HG02884 (cell line): ENCODE measurements at regions not wholly inside any gene's neighbourhood (a gene's known extent, or its start where the extent isn't known, plus 50 kb on each side); places are given as distances from the start of the nearest gene placed in this dataset.
"Not testable (repeated sequence)": the region's sequence is repeated elsewhere in the genome, so short reads cannot be mapped to it uniquely, and the experiment has no call there.

Experiments used
- ATAC-seq: cut with Tn5 transposase; IDR thresholded peaks from one replicate; pipeline ENCODE4 v1.9.1; 2021; ENCODE audit warnings: mild to moderate bottlenecking, moderate library complexity; ENCODE audit not compliant: unreplicated experiment

DNA sequence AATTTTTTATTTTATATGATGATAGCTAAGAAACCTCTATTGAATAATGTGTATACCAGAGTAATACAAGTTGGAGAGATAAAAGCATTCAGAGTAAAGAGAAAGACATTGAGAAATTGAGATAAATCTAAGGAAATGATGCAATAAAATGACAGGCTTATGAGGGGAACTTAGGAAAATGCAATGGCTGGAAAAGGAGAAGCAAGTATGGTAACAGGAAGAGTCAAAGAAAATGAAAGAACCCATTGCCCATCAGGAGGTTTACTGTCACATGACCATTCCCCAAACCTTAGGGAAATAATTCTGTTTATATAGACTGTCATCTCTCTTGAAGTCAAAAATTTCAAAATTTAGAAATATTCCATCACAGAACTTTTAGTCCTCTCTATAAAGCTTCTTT is 808.0 kb upstream of the PRR20A start:
- no peak for ATAC-seq

DNA sequence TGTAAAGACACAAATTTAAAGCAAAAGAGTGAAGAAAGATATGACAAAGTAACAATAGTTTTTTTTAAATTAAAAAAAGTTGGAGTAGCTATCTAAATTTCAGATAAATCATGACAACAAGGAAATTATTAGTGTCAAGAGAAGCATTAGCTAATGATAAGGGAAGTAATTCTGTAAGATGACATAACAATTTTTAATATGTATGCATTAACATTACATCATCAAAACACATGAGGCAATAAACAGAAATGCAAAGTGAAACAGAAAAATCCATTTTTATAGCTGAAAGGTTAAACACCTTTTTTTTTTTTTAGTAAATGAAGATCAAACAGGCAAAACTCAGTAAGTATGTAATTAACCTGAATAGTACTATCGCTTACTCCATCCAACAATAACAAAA is 804.9 kb upstream of the PRR20A start:
- ATAC-seq = no peak

- ATAC-seq = no peak
Observed at GRCh38 chr13:56338421-56338820, 802.3 kb upstream of the PRR20A start.

- ATAC-seq = no peak
Observed at GRCh38 chr13:56347014-56347413, 793.7 kb upstream of the PRR20A start.

DNA sequence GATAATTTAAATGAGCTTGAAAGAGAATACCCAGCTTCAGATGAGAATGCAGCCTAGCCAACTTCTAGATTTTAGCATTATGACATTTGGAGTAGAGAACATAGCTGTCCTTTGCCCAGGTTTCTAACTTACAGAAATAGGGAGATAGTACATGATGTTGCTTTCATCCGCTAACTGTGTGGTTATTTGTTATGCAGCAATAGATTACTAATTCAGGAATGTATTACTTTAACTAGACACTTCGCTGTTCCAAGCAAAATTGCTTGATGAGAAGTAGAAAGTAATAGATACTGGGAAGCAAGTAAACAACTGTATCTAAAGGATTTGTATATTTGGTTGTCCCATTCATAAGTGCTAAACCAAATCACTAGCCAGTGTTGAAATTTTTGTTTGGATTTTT is 790.9 kb upstream of the PRR20A start:
- no peak for ATAC-seq

DNA sequence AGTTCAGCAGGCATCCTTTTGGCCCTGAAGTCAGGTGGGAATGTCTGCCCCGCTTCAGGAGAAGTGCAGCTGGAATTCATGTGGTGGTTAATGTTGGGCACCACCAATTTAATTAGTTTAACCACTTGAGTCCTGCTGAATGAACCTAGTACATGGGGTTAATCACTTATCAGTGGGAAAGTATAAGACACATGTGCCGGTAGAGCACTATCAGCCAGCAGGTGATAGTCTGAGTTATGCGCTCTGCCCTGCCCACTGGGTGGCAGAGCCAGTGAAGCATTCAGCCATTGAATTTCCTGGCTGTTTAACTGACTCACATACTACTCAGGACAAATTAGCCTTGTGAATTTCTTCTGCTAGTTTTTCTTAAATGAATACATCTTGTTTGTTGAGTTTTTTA is 789.7 kb upstream of the PRR20A start:
- no peak for ATAC-seq

GRCh38 chr13:56352361-56352760 is 788.4 kb upstream of the PRR20A start:
- ATAC-seq = no peak

DNA sequence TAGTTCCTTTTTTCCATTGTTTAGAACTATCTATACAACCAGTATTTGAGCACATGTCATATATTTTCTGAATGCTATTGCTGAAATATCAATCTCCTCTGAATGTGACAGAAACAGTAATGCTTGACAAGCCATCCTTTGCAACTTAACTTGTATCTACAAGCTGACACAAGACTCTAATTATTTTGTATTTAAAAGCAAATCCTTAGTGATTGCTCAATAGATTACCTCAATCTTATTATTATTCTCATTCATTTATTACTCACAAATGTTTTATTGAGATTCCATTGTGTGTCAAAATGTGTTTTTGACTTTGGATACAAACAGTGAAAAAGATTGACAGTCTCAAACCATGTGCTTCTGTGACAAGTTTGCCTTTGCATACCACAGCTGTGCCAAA is 787.8 kb upstream of the PRR20A start:
- no peak for ATAC-seq

DNA sequence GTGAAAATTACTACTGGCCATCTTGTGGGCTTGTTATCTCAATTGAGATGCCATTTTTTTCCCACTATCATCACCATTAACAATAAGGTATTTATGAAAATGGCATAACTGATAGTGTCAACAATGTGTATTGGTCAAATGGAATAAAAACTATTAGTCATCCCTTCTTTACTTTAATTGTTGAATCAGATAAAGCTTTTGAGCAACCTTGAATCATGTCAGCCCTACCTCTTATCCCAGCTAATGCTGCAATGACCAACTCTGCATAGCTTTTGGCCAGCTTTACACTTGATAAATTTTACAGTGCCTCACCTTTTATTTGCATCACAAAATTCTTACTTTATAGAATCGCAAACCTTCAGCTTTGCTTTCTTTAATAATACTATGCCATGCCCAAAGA is 784.0 kb upstream of the PRR20A start:
- no peak for ATAC-seq

GRCh38 chr13:56378566-56378965 is 762.2 kb upstream of the PRR20A start:
- no peak for ATAC-seq

DNA sequence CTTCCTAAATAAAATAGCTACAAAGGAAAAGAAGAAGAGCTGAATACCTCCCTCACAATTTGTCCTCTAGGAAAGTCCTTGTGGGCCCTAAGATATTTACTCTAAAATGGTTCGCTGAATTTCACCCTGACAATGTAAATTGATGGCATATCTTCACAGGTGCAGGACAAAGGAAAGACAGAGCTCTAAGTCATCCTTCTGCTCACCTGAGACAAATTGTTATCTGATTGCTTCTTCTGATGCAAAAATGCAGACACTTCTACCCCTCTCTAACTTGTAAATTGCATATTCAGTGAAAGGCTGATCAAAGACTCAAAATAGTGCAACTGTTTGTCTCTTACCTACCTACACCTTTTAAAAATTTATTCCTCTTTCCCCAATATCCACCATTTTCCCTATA is 747.2 kb upstream of the PRR20A start:
- no peak for ATAC-seq

DNA sequence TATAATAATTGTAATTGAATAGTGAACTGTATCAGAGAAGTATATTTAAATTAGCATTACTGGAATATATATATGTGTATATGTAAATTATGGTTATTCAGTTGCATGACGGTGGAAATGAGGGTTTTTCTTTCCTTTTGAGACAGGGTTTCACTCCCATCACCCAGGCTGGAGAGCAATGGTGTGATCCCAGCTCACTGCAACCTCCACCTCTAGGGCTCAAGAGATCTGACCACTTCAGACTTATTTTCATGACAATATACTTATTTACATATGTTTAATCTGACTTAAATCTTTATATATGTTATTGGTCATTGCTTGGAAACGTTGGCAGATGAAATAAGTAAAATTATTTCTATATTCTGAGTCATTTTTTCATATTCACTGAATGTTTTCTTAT is 744.4 kb upstream of the PRR20A start:
- ATAC-seq = no peak

GRCh38 chr13:56400774-56401173 is 739.9 kb upstream of the PRR20A start:
- no peak for ATAC-seq

DNA sequence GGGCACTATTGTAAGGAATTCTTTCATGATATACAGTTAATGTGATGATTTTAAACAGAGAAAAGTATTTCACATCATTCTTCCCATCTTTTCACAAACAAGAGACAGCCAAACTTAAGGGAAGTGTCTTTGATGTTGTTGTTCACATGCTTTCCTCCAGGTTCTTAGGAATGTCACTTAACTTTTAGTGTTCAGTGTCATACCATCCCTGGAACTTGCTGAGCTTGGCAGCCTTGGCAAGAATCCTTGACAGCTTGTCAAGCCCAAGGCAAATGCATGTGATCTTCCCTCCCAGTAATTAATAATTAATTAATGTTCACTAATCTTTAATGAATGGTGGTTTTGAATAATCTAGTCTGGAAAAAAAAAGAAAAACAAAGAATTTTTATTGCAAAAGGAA is 727.9 kb upstream of the PRR20A start:
- no peak for ATAC-seq

GRCh38 chr13:56424246-56424645 is 716.5 kb upstream of the PRR20A start:
- ATAC-seq = no peak

- ATAC-seq = no peak
Observed at GRCh38 chr13:56457535-56458190, 683.1 kb upstream of the PRR20A start.

GRCh38 chr13:56459286-56459685 is 681.4 kb upstream of the PRR20A start:
- ATAC-seq = no peak

DNA sequence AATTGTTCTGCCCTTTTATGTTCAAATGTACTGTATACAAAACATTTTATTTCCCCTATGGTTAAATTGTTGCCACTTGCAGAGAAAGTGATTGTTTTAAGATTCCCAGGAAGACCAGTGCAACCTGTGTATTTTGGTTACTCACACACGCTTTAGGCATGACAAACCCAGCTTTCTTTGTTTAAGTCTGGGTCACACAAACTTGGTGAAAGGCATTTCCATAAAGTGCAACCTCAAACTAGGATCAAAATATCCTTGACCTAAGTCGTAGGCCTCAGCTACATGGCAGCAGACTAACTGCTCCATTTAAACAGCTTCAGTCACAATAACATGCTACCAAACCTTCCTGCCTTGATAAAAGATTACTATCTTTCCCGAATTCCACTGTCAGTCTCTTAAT is 639.0 kb upstream of the PRR20A start:
- ATAC-seq = no peak

DNA sequence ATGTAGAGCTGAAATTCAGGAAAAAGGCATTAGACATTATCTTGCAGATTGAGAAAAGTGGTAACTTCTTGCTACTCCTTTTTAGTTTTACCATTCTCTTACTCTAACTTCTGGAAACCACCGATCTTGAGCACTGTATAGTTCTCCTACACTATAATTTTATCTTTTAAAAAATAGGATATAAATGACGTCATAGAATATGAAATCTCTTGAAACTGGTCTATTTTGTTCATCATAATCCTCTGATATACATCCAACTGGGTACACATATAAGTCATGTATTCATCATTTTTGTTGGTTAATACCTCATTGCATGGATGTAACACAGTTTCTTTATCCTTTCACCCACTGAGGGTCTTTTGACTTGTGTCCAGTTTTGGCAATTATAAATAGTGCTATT is 629.9 kb upstream of the PRR20A start:
- ATAC-seq = no peak

GRCh38 chr13:56512336-56512735 is 628.4 kb upstream of the PRR20A start:
- not testable (repeated sequence) for ATAC-seq

DNA sequence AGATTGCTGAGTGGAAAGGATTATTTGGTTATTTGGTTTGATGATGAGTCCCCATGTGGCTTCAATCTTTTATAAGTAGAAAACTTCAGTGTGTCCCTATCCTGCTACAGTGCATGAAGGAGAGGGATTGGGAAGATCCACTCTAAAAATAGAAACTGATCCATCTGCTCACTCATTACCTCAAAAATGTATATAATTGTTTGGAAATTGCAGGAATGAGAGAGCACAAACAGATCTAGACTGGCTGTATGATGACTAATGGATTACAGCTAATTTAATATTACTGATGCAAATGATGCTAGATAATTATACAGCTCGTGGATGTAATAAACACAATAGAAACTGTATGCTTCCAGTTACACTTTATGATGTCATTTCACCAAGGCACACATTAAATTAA is 625.3 kb upstream of the PRR20A start:
- no peak for ATAC-seq

- no peak for ATAC-seq
Observed at GRCh38 chr13:56528040-56528790, 612.5 kb upstream of the PRR20A start.

DNA sequence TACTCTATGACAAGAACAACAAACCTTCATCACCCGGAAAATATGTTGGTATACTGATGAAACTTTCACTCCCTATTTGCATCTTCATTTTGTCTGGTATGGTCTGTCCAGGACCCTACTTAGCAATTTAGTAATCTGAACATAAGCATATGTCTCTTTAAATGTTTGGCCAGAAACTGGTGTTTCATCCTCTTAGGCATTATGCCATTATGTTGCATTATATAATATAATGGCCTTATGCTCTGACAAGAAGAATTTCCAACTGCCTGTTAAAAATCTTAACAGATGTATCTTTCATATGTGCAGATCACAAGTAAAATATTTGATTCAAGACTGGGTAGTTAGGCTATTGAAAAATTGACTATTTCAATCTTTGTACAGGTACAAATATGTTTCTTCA is 610.6 kb upstream of the PRR20A start:
- ATAC-seq = no peak
